ENCODE measurements at regions not wholly inside any gene's neighbourhood (a gene's known extent, or its start where the extent isn't known, plus 50 kb on each side); places are given as distances from the start of the nearest gene placed in this dataset.
"Not testable (repeated sequence)": the region's sequence is repeated elsewhere in the genome, so short reads cannot be mapped to it uniquely, and the experiment has no call there.

DNA sequence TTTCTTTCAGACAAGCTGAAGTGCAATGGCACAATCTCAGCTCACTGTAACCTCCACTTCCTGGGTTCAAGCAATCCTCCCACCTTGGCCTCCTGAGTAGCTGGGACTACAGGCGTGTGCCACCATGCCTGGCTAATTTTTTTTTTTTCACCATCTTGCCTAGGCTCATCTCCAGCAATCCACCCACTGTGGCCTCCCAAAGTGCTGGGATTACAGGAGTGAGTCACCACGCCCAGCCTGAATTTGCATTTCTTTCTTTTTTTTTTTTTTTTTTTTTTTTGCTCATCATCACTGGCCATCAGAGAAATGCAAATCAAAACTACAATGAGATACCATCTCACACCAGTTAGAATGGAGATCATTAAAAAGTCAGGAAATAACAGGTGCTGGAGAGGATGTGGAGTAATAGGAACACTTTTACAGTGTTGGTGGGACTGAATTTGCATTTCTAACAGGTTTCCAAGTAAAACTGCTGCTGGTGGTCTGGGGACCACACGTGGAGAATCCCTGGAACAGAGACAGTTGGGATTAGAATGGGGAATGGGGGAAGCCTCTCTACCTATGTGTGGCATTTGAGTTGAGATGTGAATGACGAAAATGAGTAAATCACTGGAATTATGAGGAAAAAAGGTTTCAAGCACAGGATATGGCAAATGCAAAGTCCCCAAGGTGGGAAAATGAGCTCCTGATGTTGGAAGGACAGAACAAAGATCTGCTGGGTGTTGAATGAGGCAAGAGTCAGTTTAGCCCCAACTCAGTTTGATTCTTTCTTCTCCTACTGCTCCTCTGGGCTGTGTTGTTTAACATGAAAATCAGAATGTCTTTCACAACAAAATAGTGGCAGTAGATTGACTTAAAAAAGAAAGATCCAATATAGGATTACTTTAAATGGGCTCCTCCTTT is 88.8 kb upstream of the MAP4K4 start:
- no peak overlapping the region for H3K27ac ChIP-seq (ENCODE audit: low read length)
- no peaks in the 10 kb centered on the region for H3K9me3 ChIP-seq (ENCODE audit: control insufficient read depth, low read length)
- H3K27me3 ChIP-seq (ENCODE audit: control insufficient read depth, insufficient read depth) = no peaks in the 10 kb centered on the region
- no peak overlapping the region for H3K4me3 ChIP-seq (ENCODE audit: low read length)
- intact Hi-C loops (cut with DNase I) = no loop called here
- no peak for DNase-seq
- WGBS = 85% methylated on average over 4 of the region's 4 CpGs
- H3K4me1 ChIP-seq (ENCODE audit: control insufficient read depth, insufficient read depth, low read length) = no peaks in the 10 kb centered on the region
- ATAC-seq = no peak

DNA sequence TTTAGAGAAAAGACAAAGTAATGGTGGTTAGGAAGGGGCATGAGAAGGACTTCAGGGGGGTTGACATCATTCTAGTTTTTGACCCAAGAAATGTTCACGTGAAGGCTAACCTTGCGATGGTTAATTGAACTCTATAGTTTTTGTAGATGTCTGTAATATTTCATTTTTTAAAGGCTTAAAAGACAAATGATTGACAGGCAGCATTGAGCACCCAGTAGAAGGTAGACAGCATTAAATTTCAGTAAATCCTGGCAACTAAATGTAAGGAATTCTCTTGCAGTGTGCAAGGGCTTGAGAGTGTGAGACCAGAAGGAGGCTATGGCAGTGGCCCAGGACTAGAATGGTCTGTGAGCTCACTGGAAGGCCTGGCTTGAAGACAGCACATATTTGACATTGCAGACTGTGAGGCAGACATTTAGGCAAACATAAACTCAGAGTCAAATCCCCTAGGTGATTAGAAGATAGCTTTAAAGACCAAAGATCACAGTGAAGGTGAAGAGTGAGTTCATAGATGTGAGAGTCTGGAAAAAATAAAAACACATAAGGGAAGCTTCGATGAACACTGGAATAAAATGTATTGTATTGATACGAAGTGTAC is 100.1 kb upstream of the MAP4K4 start:
- Histone ChIP-seq H3K9me3 (ENCODE audit: control insufficient read depth, low read length) (no peaks in the 10 kb centered on the region), H3K4me3 (ENCODE audit: low read length) (no peak overlapping the region), H3K4me1 (ENCODE audit: control insufficient read depth, insufficient read depth, low read length) (no peaks in the 10 kb centered on the region), H3K27me3 (ENCODE audit: control insufficient read depth, insufficient read depth) (no peaks in the 10 kb centered on the region), H3K27ac (ENCODE audit: low read length) (no peak overlapping the region)
- DNase-seq (peak in 2 of 3 donors; percentile 54 to 65), ATAC-seq (peak; percentile 78 to 83)
- intact Hi-C loops (cut with DNase I) = no loop called here
- 80% methylated on average over 4 of the region's 4 CpGs for WGBS

- no peaks in the 10 kb centered on the region for H3K9me3 ChIP-seq (ENCODE audit: control insufficient read depth, low read length)
- H3K27ac ChIP-seq (ENCODE audit: low read length) = no peak overlapping the region
- no peaks in the 10 kb centered on the region for H3K4me1 ChIP-seq (ENCODE audit: control insufficient read depth, insufficient read depth, low read length)
- WGBS = 78% methylated on average over 4 of the region's 4 CpGs
- DNase-seq (no peak), ATAC-seq (no peak)
- no peaks in the 10 kb centered on the region for H3K27me3 ChIP-seq (ENCODE audit: control insufficient read depth, insufficient read depth)
- no peak overlapping the region for H3K4me3 ChIP-seq (ENCODE audit: low read length)
- intact Hi-C loops (cut with DNase I) = no loop called here
These were observed 101.2 kb upstream of the MAP4K4 start for GRCh38 chr2:101596333-101596732.

- Histone ChIP-seq H3K4me3 (ENCODE audit: low read length) (no peak overlapping the region), H3K9me3 (ENCODE audit: control insufficient read depth, low read length) (no peaks in the 10 kb centered on the region), H3K27ac (ENCODE audit: low read length) (no peak overlapping the region), H3K4me1 (ENCODE audit: control insufficient read depth, insufficient read depth, low read length) (no peaks in the 10 kb centered on the region), H3K27me3 (ENCODE audit: control insufficient read depth, insufficient read depth) (no peaks in the 10 kb centered on the region)
- ATAC-seq (no peak), DNase-seq (no peak)
- intact Hi-C loops (cut with DNase I) = no loop called here
- 73% methylated on average over 3 of the region's 3 CpGs for WGBS
These were observed 110.3 kb upstream of the MAP4K4 start for GRCh38 chr2:101587251-101587650.

DNA sequence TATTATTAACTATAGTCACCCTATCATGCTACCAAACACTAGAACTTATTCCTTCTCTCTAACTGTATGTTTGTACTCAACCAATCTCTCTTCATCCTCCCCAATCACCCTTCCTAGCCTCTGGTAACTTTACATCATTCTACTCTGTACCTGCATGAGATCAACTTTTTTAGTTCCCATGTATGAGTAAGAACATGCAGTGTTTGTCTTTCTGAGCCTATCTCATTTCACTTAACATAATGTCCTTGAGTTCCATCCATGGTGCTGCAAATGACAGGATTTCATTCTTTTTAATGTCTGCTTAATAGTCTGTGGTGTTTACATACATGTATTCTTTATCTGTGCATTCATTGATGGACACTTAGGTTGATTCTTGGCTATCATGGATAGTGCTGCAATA is 108.9 kb upstream of the RFX8 start:
- ATAC-seq = no peak
- Histone ChIP-seq H3K4me3 (ENCODE audit: low read length) (no peak overlapping the region), H3K9me3 (ENCODE audit: control insufficient read depth, low read length) (no peaks in the 10 kb centered on the region), H3K27me3 (ENCODE audit: control insufficient read depth, insufficient read depth) (no peaks in the 10 kb centered on the region), H3K27ac (ENCODE audit: low read length) (no peak overlapping the region), H3K4me1 (ENCODE audit: control insufficient read depth, insufficient read depth, low read length) (no peaks in the 10 kb centered on the region)
- DNase-seq = no peak
- intact Hi-C loops (cut with DNase I) = no loop called here

DNA sequence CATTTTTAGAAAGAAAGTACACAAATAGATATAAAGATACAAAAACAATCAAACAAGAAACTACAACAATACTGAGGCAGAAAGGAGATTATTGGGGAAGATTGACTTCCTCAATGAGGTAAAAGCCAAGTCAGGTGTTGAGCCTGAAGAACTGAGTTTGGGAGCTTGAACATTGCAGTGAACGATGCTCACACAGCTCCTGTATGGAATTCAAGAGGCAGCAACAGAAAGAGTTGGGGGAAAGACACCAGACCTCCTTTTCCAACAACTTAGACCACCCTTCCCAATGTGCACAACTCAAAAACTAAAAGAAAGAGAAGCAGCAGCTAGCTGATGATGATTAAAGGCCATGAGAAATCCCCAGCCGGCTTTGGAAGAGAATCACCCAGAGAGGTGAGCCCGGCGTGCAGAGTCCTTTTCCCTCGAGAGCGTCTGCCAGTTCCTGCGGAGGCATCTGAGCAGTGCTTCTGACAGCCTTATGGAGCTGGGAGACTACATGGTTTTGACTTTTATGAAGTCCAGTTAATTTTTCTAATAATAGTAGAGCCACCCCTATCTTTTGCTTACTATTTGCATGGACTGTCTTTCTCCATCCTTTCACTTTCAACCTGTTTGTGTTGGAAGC is 106.9 kb upstream of the RFX8 start:
- no peak overlapping the region for H3K27ac ChIP-seq (ENCODE audit: low read length)
- intact Hi-C loops (cut with DNase I) = no loop called here
- DNase-seq (no peak), ATAC-seq (no peak)
- H3K4me1 ChIP-seq (ENCODE audit: control insufficient read depth, insufficient read depth, low read length) = no peaks in the 10 kb centered on the region
- no peak overlapping the region for H3K4me3 ChIP-seq (ENCODE audit: low read length)
- 89% methylated on average over 7 of the region's 7 CpGs for WGBS
- no peaks in the 10 kb centered on the region for H3K9me3 ChIP-seq (ENCODE audit: control insufficient read depth, low read length)
- no peaks in the 10 kb centered on the region for H3K27me3 ChIP-seq (ENCODE audit: control insufficient read depth, insufficient read depth)

GRCh38 chr2:101580528-101580927 is 105.6 kb upstream of the RFX8 start:
- WGBS = 97% methylated on average over 5 of the region's 5 CpGs
- intact Hi-C loops (cut with DNase I) = no loop called here

GRCh38 chr2:101578671-101579070 is 103.8 kb upstream of the RFX8 start:
- intact Hi-C loops (cut with DNase I) = no loop called here

More at GRCh38 chr2:101580528-101580927, 105.6 kb upstream of the RFX8 start:
- no peak for DNase-seq
- no peak overlapping the region for H3K4me3 ChIP-seq (ENCODE audit: low read length)
- H3K9me3 ChIP-seq (ENCODE audit: control insufficient read depth, low read length) = no peaks in the 10 kb centered on the region
- no peak for ATAC-seq
- H3K27ac ChIP-seq (ENCODE audit: low read length) = no peak overlapping the region
- H3K4me1 ChIP-seq (ENCODE audit: control insufficient read depth, insufficient read depth, low read length) = no peaks in the 10 kb centered on the region
- H3K27me3 ChIP-seq (ENCODE audit: control insufficient read depth, insufficient read depth) = no peaks in the 10 kb centered on the region

DNA sequence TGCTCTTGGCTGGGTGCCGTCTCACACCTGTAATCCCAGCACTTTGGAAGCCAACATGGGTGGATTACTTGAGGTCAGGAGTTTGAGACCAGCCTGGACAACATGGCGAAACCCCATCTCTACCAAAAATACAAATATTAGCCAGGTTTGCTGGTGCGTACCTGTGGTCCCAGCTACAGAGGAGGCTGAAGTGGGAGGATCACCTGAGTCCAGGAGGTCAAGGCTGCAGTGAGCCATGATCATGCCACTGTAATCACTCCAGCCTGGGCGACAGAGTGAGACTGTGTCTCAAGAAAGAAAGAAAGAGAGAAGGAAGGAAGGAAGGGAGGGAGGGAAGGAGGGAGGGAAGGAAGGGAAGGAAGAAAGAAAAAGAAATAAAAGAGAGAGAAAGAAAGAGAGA is 103.2 kb upstream of the RFX8 start:
- DNase-seq; H3K27me3 ChIP-seq (ENCODE audit: control insufficient read depth, insufficient read depth); H3K4me3 ChIP-seq (ENCODE audit: low read length); intact Hi-C loops (cut with DNase I); H3K27ac ChIP-seq (ENCODE audit: low read length); ATAC-seq; H3K4me1 ChIP-seq (ENCODE audit: control insufficient read depth, insufficient read depth, low read length); H3K9me3 ChIP-seq (ENCODE audit: control insufficient read depth, low read length): not testable (repeated sequence)
- 92% methylated on average over 4 of the region's 4 CpGs for WGBS

More at GRCh38 chr2:101578671-101579070, 103.8 kb upstream of the RFX8 start:
- Histone ChIP-seq H3K27ac (ENCODE audit: low read length) (no peak overlapping the region), H3K9me3 (ENCODE audit: control insufficient read depth, low read length) (no peaks in the 10 kb centered on the region), H3K4me1 (ENCODE audit: control insufficient read depth, insufficient read depth, low read length) (no peaks in the 10 kb centered on the region), H3K27me3 (ENCODE audit: control insufficient read depth, insufficient read depth) (no peaks in the 10 kb centered on the region), H3K4me3 (ENCODE audit: low read length) (no peak overlapping the region)
- ATAC-seq (no peak), DNase-seq (no peak)
- WGBS = 97% methylated on average over 1 of the region's 1 CpG

DNA sequence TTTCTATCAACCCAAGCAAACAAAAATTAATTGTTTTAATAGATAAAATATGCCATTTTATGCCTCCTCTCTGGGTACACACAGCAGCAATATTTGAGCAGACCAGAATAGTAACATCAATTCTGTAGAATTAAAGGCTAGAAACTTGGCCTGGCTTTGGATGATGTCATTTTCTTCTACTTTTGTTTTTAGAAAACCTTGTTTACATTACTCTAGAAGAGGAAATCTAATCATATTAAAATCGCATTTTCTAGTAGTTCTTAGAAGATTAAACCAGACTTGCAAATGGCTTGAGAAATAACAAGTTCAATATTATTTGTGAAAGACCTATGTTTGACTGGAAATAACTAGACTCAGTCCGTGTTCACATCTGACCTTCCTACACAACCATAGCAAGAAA is 102.3 kb upstream of the RFX8 start:
- intact Hi-C loops (cut with DNase I) = no loop called here
- no peak for DNase-seq
- 48% methylated on average over 2 of the region's 2 CpGs for WGBS
- Histone ChIP-seq H3K9me3 (ENCODE audit: control insufficient read depth, low read length) (no peaks in the 10 kb centered on the region), H3K4me3 (ENCODE audit: low read length) (no peak overlapping the region), H3K27ac (ENCODE audit: low read length) (no peak overlapping the region), H3K27me3 (ENCODE audit: control insufficient read depth, insufficient read depth) (no peaks in the 10 kb centered on the region), H3K4me1 (ENCODE audit: control insufficient read depth, insufficient read depth, low read length) (no peaks in the 10 kb centered on the region)
- no peak for ATAC-seq

DNA sequence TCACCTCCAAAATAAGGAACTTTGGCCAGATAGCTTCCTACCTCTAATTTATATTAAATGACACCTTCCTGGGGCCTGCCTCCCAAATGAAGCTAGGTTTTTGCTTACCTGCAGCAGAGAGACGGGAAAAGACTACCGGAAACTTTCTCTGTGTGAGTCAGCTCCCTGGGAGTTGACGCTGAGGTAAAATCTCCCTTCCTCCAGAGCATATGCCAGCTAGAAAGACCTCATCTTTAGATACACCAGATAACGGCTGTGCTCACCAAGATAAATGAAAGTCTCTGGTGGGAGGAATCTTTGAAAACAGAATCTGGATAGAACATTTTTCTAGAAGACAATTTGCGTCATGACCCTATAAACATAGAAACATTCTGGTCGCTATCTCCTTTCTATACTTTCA is 99.7 kb upstream of the RFX8 start:
- WGBS = 91% methylated on average over 6 of the region's 6 CpGs
- no peaks in the 10 kb centered on the region for H3K27me3 ChIP-seq (ENCODE audit: control insufficient read depth, insufficient read depth)
- no peaks in the 10 kb centered on the region for H3K9me3 ChIP-seq (ENCODE audit: control insufficient read depth, low read length)
- no peak for DNase-seq
- no peak overlapping the region for H3K4me3 ChIP-seq (ENCODE audit: low read length)
- no peak overlapping the region for H3K27ac ChIP-seq (ENCODE audit: low read length)
- intact Hi-C loops (cut with DNase I) = no loop called here
- no peak for ATAC-seq
- no peaks in the 10 kb centered on the region for H3K4me1 ChIP-seq (ENCODE audit: control insufficient read depth, insufficient read depth, low read length)
